ENCODE measurements at regions not wholly inside any gene's neighbourhood (a gene's known extent, or its start where the extent isn't known, plus 50 kb on each side); places are given as distances from the start of the nearest gene placed in this dataset.

GRCh38 chr17:83014297-83014696 lies 65.1 kb upstream of the METRNL start:
- intact Hi-C loops (cut with micrococcal nuclease) = no loop called here
- no peaks in the 10 kb centered on the region for H3K9me3 ChIP-seq (replicated peaks)
- no peak overlapping the region for H3K4me3 ChIP-seq
- H3K27ac ChIP-seq (replicated peaks) = no peak overlapping the region
- DNase-seq = no peak
- no peaks in the 10 kb centered on the region for H3K36me3 ChIP-seq
- no peaks in the 10 kb centered on the region for H3K27me3 ChIP-seq (ENCODE audit: low read depth)
- no peaks in the 10 kb centered on the region for H3K4me1 ChIP-seq
- TF ChIP-seq CTCF (IDR thresholded peaks at IDR 0.05; ENCODE audit: borderline replicate concordance) = no peak

- TF ChIP-seq CTCF (IDR thresholded peaks at IDR 0.05; ENCODE audit: borderline replicate concordance) = no peak
Measured at GRCh38 chr17:83014940-83015910, 64.2 kb upstream of the METRNL start.

GRCh38 chr17:83018658-83019193 lies 60.7 kb upstream of the METRNL start:
- Histone ChIP-seq H3K9me3 (replicated peaks) (no peaks in the 10 kb centered on the region), H3K36me3 (no peaks in the 10 kb centered on the region), H3K27me3 (ENCODE audit: low read depth) (no peaks in the 10 kb centered on the region), H3K4me3 (no peak overlapping the region), H3K4me1 (no peaks in the 10 kb centered on the region), H3K27ac (replicated peaks) (no peak overlapping the region)
- TF ChIP-seq CTCF (IDR thresholded peaks at IDR 0.05; ENCODE audit: borderline replicate concordance) = no peak
- no peak for DNase-seq
- intact Hi-C loops (cut with micrococcal nuclease) = no loop called here

More at GRCh38 chr17:83014940-83015910, 64.2 kb upstream of the METRNL start:
- no peak overlapping the region for H3K4me3 ChIP-seq
- H3K4me1 ChIP-seq = no peaks in the 10 kb centered on the region
- intact Hi-C loops (cut with micrococcal nuclease) = no loop called here
- H3K36me3 ChIP-seq = no peaks in the 10 kb centered on the region
- no peak for DNase-seq
- no peaks in the 10 kb centered on the region for H3K9me3 ChIP-seq (replicated peaks)
- no peak overlapping the region for H3K27ac ChIP-seq (replicated peaks)
- no peaks in the 10 kb centered on the region for H3K27me3 ChIP-seq (ENCODE audit: low read depth)

- intact Hi-C loops (cut with micrococcal nuclease) = no loop called here
- H3K27ac ChIP-seq (replicated peaks) = no peak overlapping the region
- H3K9me3 ChIP-seq (replicated peaks) = no peaks in the 10 kb centered on the region
- DNase-seq = no peak
- no peak overlapping the region for H3K4me3 ChIP-seq
- TF ChIP-seq CTCF (IDR thresholded peaks at IDR 0.05; ENCODE audit: borderline replicate concordance) = no peak
- H3K27me3 ChIP-seq (ENCODE audit: low read depth) = no peaks in the 10 kb centered on the region
- H3K36me3 ChIP-seq = no peaks in the 10 kb centered on the region
- no peaks in the 10 kb centered on the region for H3K4me1 ChIP-seq
Measured at GRCh38 chr17:83019376-83019775, 60.0 kb upstream of the METRNL start.

GRCh38 chr17:83024218-83024971 lies 55.0 kb upstream of the METRNL start:
- no peak for TF ChIP-seq CTCF (IDR thresholded peaks at IDR 0.05; ENCODE audit: borderline replicate concordance)
- no peak overlapping the region for H3K27ac ChIP-seq (replicated peaks)
- H3K36me3 ChIP-seq = no peaks in the 10 kb centered on the region
- DNase-seq = no peak
- H3K4me3 ChIP-seq = no peak overlapping the region
- H3K9me3 ChIP-seq (replicated peaks) = no peaks in the 10 kb centered on the region
- intact Hi-C loops (cut with micrococcal nuclease) = no loop called here
- H3K4me1 ChIP-seq = no peaks in the 10 kb centered on the region
- H3K27me3 ChIP-seq (ENCODE audit: low read depth) = no peaks in the 10 kb centered on the region
